ENCODE measurements at regions not wholly inside any gene's neighbourhood (a gene's known extent, or its start where the extent isn't known, plus 50 kb on each side); places are given as distances from the start of the nearest gene placed in this dataset.

GRCh38 chr2:37583402-37583801 is 88.0 kb downstream of the CDC42EP3 start:
- WGBS (ENCODE audit: insufficient coverage), result no CpG with 5 or more reads among the region's 3 CpGs
- H3K27ac ChIP-seq (ENCODE audit: low read depth, low read length), result peak overlapping the region; percentile 20
- DNase-seq (ENCODE audit: low read depth in 4 of 6, low spot score in 6 of 6), result peak in 1 of 6 donors; percentile 15

DNA sequence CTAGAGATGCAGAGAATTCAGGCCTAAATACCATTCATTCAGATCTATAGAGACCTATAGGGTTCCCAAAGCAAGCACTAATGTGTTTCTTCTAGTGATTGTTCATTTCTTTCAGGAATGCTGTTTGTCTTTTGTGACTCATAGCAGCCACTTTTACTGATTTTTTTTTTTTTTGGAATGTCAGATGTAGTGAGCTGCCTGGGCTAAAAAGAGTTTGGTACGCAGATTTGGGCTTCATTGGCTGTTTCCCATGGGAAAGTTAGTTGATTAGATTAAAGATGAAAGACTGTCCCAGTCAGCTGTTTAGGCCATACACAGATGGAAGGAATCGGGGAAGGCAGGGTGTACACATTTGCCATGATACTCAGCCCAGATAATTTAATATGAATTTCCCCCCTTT is 87.6 kb downstream of the CDC42EP3 start:
- Histone ChIP-seq H3K27ac (ENCODE audit: low read depth, low read length) (no peak overlapping the region), H3K4me1 (ENCODE audit: control insufficient read depth, insufficient read depth, low read length) (no peaks in the 10 kb centered on the region)

More at GRCh38 chr2:37583402-37583801, 88.0 kb downstream of the CDC42EP3 start:
- Histone ChIP-seq H3K9me3 (ENCODE audit: control insufficient read depth, insufficient read depth, low read length) (no peaks in the 10 kb centered on the region), H3K36me3 (ENCODE audit: control insufficient read depth, insufficient read depth, low read length) (no peaks in the 10 kb centered on the region), H3K4me1 (ENCODE audit: control insufficient read depth, insufficient read depth, low read length) (no peaks in the 10 kb centered on the region), H3K27me3 (ENCODE audit: control insufficient read depth, insufficient read depth, low read length) (no peaks in the 10 kb centered on the region), H3K4me3 (ENCODE audit: low read depth, low read length) (no peak overlapping the region)

GRCh38 chr2:37585295-37585908 is 86.0 kb downstream of the CDC42EP3 start:
- no peaks in the 10 kb centered on the region for H3K27me3 ChIP-seq (ENCODE audit: control insufficient read depth, insufficient read depth, low read length)
- no peaks in the 10 kb centered on the region for H3K36me3 ChIP-seq (ENCODE audit: control insufficient read depth, insufficient read depth, low read length)
- peak overlapping the region; percentile 10 for H3K27ac ChIP-seq (ENCODE audit: low read depth, low read length)
- H3K9me3 ChIP-seq (ENCODE audit: control insufficient read depth, insufficient read depth, low read length), result no peaks in the 10 kb centered on the region
- H3K4me3 ChIP-seq (ENCODE audit: low read depth, low read length), result no peak overlapping the region
- WGBS (ENCODE audit: insufficient coverage), result 17% methylated on average over 1 of the region's 5 CpGs
- no peaks in the 10 kb centered on the region for H3K4me1 ChIP-seq (ENCODE audit: control insufficient read depth, insufficient read depth, low read length)
- DNase-seq (ENCODE audit: low read depth in 4 of 6, low spot score in 6 of 6), result peak in 1 of 6 donors; percentile 15

More for the DNA sequence above, 87.6 kb downstream of the CDC42EP3 start:
- Histone ChIP-seq H3K27me3 (ENCODE audit: control insufficient read depth, insufficient read depth, low read length) (no peaks in the 10 kb centered on the region), H3K9me3 (ENCODE audit: control insufficient read depth, insufficient read depth, low read length) (no peaks in the 10 kb centered on the region), H3K36me3 (ENCODE audit: control insufficient read depth, insufficient read depth, low read length) (no peaks in the 10 kb centered on the region), H3K4me3 (ENCODE audit: low read depth, low read length) (no peak overlapping the region)
- WGBS (ENCODE audit: insufficient coverage), result no CpG with 5 or more reads among the region's 2 CpGs
- no peak for DNase-seq (ENCODE audit: low read depth in 4 of 6, low spot score in 6 of 6)

- 30% methylated on average over 1 of the region's 7 CpGs for WGBS (ENCODE audit: insufficient coverage)
These were observed 85.3 kb downstream of the CDC42EP3 start for GRCh38 chr2:37585982-37586621.

GRCh38 chr2:37586663-37587317 is 84.7 kb downstream of the CDC42EP3 start:
- no peak overlapping the region for H3K4me3 ChIP-seq (ENCODE audit: low read depth, low read length)
- H3K9me3 ChIP-seq (ENCODE audit: control insufficient read depth, insufficient read depth, low read length), result no peaks in the 10 kb centered on the region
- no peaks in the 10 kb centered on the region for H3K27me3 ChIP-seq (ENCODE audit: control insufficient read depth, insufficient read depth, low read length)
- H3K36me3 ChIP-seq (ENCODE audit: control insufficient read depth, insufficient read depth, low read length), result no peaks in the 10 kb centered on the region
- no peak for DNase-seq (ENCODE audit: low read depth in 4 of 6, low spot score in 6 of 6)
- H3K27ac ChIP-seq (ENCODE audit: low read depth, low read length), result peak overlapping the region; percentile 18
- 50% methylated on average over 1 of the region's 3 CpGs for WGBS (ENCODE audit: insufficient coverage)
- H3K4me1 ChIP-seq (ENCODE audit: control insufficient read depth, insufficient read depth, low read length), result no peaks in the 10 kb centered on the region

More at GRCh38 chr2:37585982-37586621, 85.3 kb downstream of the CDC42EP3 start:
- Histone ChIP-seq H3K4me1 (ENCODE audit: control insufficient read depth, insufficient read depth, low read length) (no peaks in the 10 kb centered on the region), H3K27ac (ENCODE audit: low read depth, low read length) (peak overlapping the region; percentile 18), H3K9me3 (ENCODE audit: control insufficient read depth, insufficient read depth, low read length) (no peaks in the 10 kb centered on the region), H3K4me3 (ENCODE audit: low read depth, low read length) (no peak overlapping the region), H3K27me3 (ENCODE audit: control insufficient read depth, insufficient read depth, low read length) (no peaks in the 10 kb centered on the region), H3K36me3 (ENCODE audit: control insufficient read depth, insufficient read depth, low read length) (no peaks in the 10 kb centered on the region)
- DNase-seq (ENCODE audit: low read depth in 4 of 6, low spot score in 6 of 6), result peak in 2 of 6 donors; percentile 21 to 55

GRCh38 chr2:37587817-37588216 is 83.6 kb downstream of the CDC42EP3 start:
- Histone ChIP-seq H3K9me3 (ENCODE audit: control insufficient read depth, insufficient read depth, low read length) (no peaks in the 10 kb centered on the region), H3K4me3 (ENCODE audit: low read depth, low read length) (no peak overlapping the region), H3K27me3 (ENCODE audit: control insufficient read depth, insufficient read depth, low read length) (no peaks in the 10 kb centered on the region), H3K4me1 (ENCODE audit: control insufficient read depth, insufficient read depth, low read length) (no peaks in the 10 kb centered on the region), H3K36me3 (ENCODE audit: control insufficient read depth, insufficient read depth, low read length) (no peaks in the 10 kb centered on the region), H3K27ac (ENCODE audit: low read depth, low read length) (no peak overlapping the region)
- DNase-seq (ENCODE audit: low read depth in 4 of 6, low spot score in 6 of 6), result no peak
- 100% methylated on average over 2 of the region's 2 CpGs for WGBS (ENCODE audit: insufficient coverage)

GRCh38 chr2:37588316-37588777 is 83.1 kb downstream of the CDC42EP3 start:
- no peak overlapping the region for H3K4me3 ChIP-seq (ENCODE audit: low read depth, low read length)
- H3K27ac ChIP-seq (ENCODE audit: low read depth, low read length), result no peak overlapping the region
- no peaks in the 10 kb centered on the region for H3K4me1 ChIP-seq (ENCODE audit: control insufficient read depth, insufficient read depth, low read length)
- no peaks in the 10 kb centered on the region for H3K9me3 ChIP-seq (ENCODE audit: control insufficient read depth, insufficient read depth, low read length)
- H3K36me3 ChIP-seq (ENCODE audit: control insufficient read depth, insufficient read depth, low read length), result no peaks in the 10 kb centered on the region
- 92% methylated on average over 2 of the region's 6 CpGs for WGBS (ENCODE audit: insufficient coverage)
- H3K27me3 ChIP-seq (ENCODE audit: control insufficient read depth, insufficient read depth, low read length), result no peaks in the 10 kb centered on the region
- DNase-seq (ENCODE audit: low read depth in 4 of 6, low spot score in 6 of 6), result no peak

- Histone ChIP-seq H3K27ac (ENCODE audit: low read depth, low read length) (no peak overlapping the region), H3K9me3 (ENCODE audit: control insufficient read depth, insufficient read depth, low read length) (no peaks in the 10 kb centered on the region), H3K36me3 (ENCODE audit: control insufficient read depth, insufficient read depth, low read length) (no peaks in the 10 kb centered on the region), H3K4me3 (ENCODE audit: low read depth, low read length) (no peak overlapping the region), H3K27me3 (ENCODE audit: control insufficient read depth, insufficient read depth, low read length) (no peaks in the 10 kb centered on the region), H3K4me1 (ENCODE audit: control insufficient read depth, insufficient read depth, low read length) (no peaks in the 10 kb centered on the region)
- no peak for DNase-seq (ENCODE audit: low read depth in 4 of 6, low spot score in 6 of 6)
- WGBS (ENCODE audit: insufficient coverage), result 100% methylated on average over 2 of the region's 3 CpGs
These were observed 82.1 kb downstream of the CDC42EP3 start for GRCh38 chr2:37589298-37589697.

DNA sequence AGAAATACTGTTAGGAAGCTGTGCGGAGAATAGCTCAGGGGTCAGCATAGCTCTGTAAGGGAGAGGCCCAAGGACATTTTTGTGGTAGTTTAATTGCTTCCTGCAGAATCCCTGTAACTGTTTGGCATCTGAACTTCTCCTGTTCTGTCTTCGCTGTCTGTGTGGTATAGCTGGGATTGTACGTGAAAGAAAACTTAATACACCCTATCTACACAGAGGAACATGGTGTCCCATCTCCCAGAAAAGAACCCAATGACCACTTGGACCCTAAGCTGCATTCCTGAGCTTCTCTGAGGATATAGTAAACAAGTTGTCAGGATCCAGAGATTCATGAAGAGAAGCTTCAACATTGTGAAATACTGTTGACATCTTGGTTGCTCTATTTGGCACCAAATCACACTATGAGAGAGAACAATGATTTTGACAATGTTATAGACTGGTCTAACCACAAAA is 81.3 kb downstream of the CDC42EP3 start:
- 86% methylated on average over 1 of the region's 3 CpGs for WGBS (ENCODE audit: insufficient coverage)
- no peaks in the 10 kb centered on the region for H3K9me3 ChIP-seq (ENCODE audit: control insufficient read depth, insufficient read depth, low read length)
- H3K4me1 ChIP-seq (ENCODE audit: control insufficient read depth, insufficient read depth, low read length), result no peaks in the 10 kb centered on the region
- H3K27ac ChIP-seq (ENCODE audit: low read depth, low read length), result no peak overlapping the region
- DNase-seq (ENCODE audit: low read depth in 4 of 6, low spot score in 6 of 6), result no peak
- no peaks in the 10 kb centered on the region for H3K27me3 ChIP-seq (ENCODE audit: control insufficient read depth, insufficient read depth, low read length)
- H3K36me3 ChIP-seq (ENCODE audit: control insufficient read depth, insufficient read depth, low read length), result no peaks in the 10 kb centered on the region
- no peak overlapping the region for H3K4me3 ChIP-seq (ENCODE audit: low read depth, low read length)
